ENCODE measurements at regions not wholly inside any gene's neighbourhood (a gene's known extent, or its start where the extent isn't known, plus 50 kb on each side); places are given as distances from the start of the nearest gene placed in this dataset.
"Not testable (repeated sequence)": the region's sequence is repeated elsewhere in the genome, so short reads cannot be mapped to it uniquely, and the experiment has no call there.

- not testable (repeated sequence) for H3K27ac ChIP-seq (ENCODE audit: low read length); H3K4me3 ChIP-seq (ENCODE audit: low read length in 2 of 2); H3K27me3 ChIP-seq (ENCODE audit: control insufficient read depth in 1 of 2, insufficient read depth in 2 of 2, low read length in 2 of 2); H3K9me3 ChIP-seq (ENCODE audit: control insufficient read depth in 2 of 2, low read length in 2 of 2); H3K36me3 ChIP-seq (ENCODE audit: control insufficient read depth in 2 of 2, insufficient read depth in 2 of 2, low read length in 2 of 2); H3K4me1 ChIP-seq (ENCODE audit: control insufficient read depth, insufficient read depth, low read length); H3K9ac ChIP-seq (ENCODE audit: low read length in 2 of 2)
These were observed 115.0 kb upstream of the TBX18 start for GRCh38 chr6:84879385-84879784.

- Histone ChIP-seq H3K27ac (ENCODE audit: low read length) (no peak overlapping the region), H3K4me1 (ENCODE audit: control insufficient read depth, insufficient read depth, low read length) (no peaks in the 10 kb centered on the region)
These were observed 113.3 kb upstream of the TBX18 start for GRCh38 chr6:84877515-84878210.

GRCh38 chr6:84876723-84877514 is 112.5 kb upstream of the TBX18 start:
- Histone ChIP-seq H3K9ac (ENCODE audit: low read length in 2 of 2) (no peak overlapping the region), H3K27me3 (ENCODE audit: control insufficient read depth in 1 of 2, insufficient read depth in 2 of 2, low read length in 2 of 2) (no peaks in the 10 kb centered on the region), H3K4me3 (ENCODE audit: low read length in 2 of 2) (no peak overlapping the region), H3K27ac (ENCODE audit: low read length) (no peak overlapping the region), H3K36me3 (ENCODE audit: control insufficient read depth in 2 of 2, insufficient read depth in 2 of 2, low read length in 2 of 2) (no peaks in the 10 kb centered on the region), H3K9me3 (ENCODE audit: control insufficient read depth in 2 of 2, low read length in 2 of 2) (no peaks in the 10 kb centered on the region), H3K4me1 (ENCODE audit: control insufficient read depth, insufficient read depth, low read length) (no peaks in the 10 kb centered on the region)

More at GRCh38 chr6:84877515-84878210, 113.3 kb upstream of the TBX18 start:
- Histone ChIP-seq H3K4me3 (ENCODE audit: low read length in 2 of 2) (no peak overlapping the region), H3K36me3 (ENCODE audit: control insufficient read depth in 2 of 2, insufficient read depth in 2 of 2, low read length in 2 of 2) (no peaks in the 10 kb centered on the region), H3K9me3 (ENCODE audit: control insufficient read depth in 2 of 2, low read length in 2 of 2) (no peaks in the 10 kb centered on the region), H3K9ac (ENCODE audit: low read length in 2 of 2) (no peak overlapping the region), H3K27me3 (ENCODE audit: control insufficient read depth in 1 of 2, insufficient read depth in 2 of 2, low read length in 2 of 2) (no peaks in the 10 kb centered on the region)

GRCh38 chr6:84872996-84873723 is 108.8 kb upstream of the TBX18 start:
- no peak overlapping the region for H3K4me3 ChIP-seq (ENCODE audit: low read length in 2 of 2)

GRCh38 chr6:84871925-84872324 is 107.5 kb upstream of the TBX18 start:
- H3K27ac ChIP-seq (ENCODE audit: low read length) = no peak overlapping the region
- H3K4me1 ChIP-seq (ENCODE audit: control insufficient read depth, insufficient read depth, low read length) = no peaks in the 10 kb centered on the region
- no peaks in the 10 kb centered on the region for H3K36me3 ChIP-seq (ENCODE audit: control insufficient read depth in 2 of 2, insufficient read depth in 2 of 2, low read length in 2 of 2)
- H3K9me3 ChIP-seq (ENCODE audit: control insufficient read depth in 2 of 2, low read length in 2 of 2) = no peaks in the 10 kb centered on the region
- H3K4me3 ChIP-seq (ENCODE audit: low read length in 2 of 2) = no peak overlapping the region
- H3K27me3 ChIP-seq (ENCODE audit: control insufficient read depth in 1 of 2, insufficient read depth in 2 of 2, low read length in 2 of 2) = no peaks in the 10 kb centered on the region
- H3K9ac ChIP-seq (ENCODE audit: low read length in 2 of 2) = no peak overlapping the region

More at GRCh38 chr6:84872996-84873723, 108.8 kb upstream of the TBX18 start:
- H3K9me3 ChIP-seq (ENCODE audit: control insufficient read depth in 2 of 2, low read length in 2 of 2) = no peaks in the 10 kb centered on the region
- H3K27ac ChIP-seq (ENCODE audit: low read length) = no peak overlapping the region
- no peaks in the 10 kb centered on the region for H3K36me3 ChIP-seq (ENCODE audit: control insufficient read depth in 2 of 2, insufficient read depth in 2 of 2, low read length in 2 of 2)
- H3K27me3 ChIP-seq (ENCODE audit: control insufficient read depth in 1 of 2, insufficient read depth in 2 of 2, low read length in 2 of 2) = no peaks in the 10 kb centered on the region
- H3K9ac ChIP-seq (ENCODE audit: low read length in 2 of 2) = no peak overlapping the region
- no peaks in the 10 kb centered on the region for H3K4me1 ChIP-seq (ENCODE audit: control insufficient read depth, insufficient read depth, low read length)

GRCh38 chr6:84870672-84871071 is 106.3 kb upstream of the TBX18 start:
- H3K9me3 ChIP-seq (ENCODE audit: control insufficient read depth in 2 of 2, low read length in 2 of 2) = no peaks in the 10 kb centered on the region
- H3K9ac ChIP-seq (ENCODE audit: low read length in 2 of 2) = no peak overlapping the region
- H3K36me3 ChIP-seq (ENCODE audit: control insufficient read depth in 2 of 2, insufficient read depth in 2 of 2, low read length in 2 of 2) = no peaks in the 10 kb centered on the region
- H3K4me3 ChIP-seq (ENCODE audit: low read length in 2 of 2) = no peak overlapping the region
- H3K4me1 ChIP-seq (ENCODE audit: control insufficient read depth, insufficient read depth, low read length) = no peaks in the 10 kb centered on the region
- H3K27ac ChIP-seq (ENCODE audit: low read length) = no peak overlapping the region
- no peaks in the 10 kb centered on the region for H3K27me3 ChIP-seq (ENCODE audit: control insufficient read depth in 1 of 2, insufficient read depth in 2 of 2, low read length in 2 of 2)

- Histone ChIP-seq H3K9me3 (ENCODE audit: control insufficient read depth in 2 of 2, low read length in 2 of 2) (no peaks in the 10 kb centered on the region), H3K9ac (ENCODE audit: low read length in 2 of 2) (no peak overlapping the region), H3K4me3 (ENCODE audit: low read length in 2 of 2) (no peak overlapping the region), H3K36me3 (ENCODE audit: control insufficient read depth in 2 of 2, insufficient read depth in 2 of 2, low read length in 2 of 2) (no peaks in the 10 kb centered on the region), H3K27me3 (ENCODE audit: control insufficient read depth in 1 of 2, insufficient read depth in 2 of 2, low read length in 2 of 2) (no peaks in the 10 kb centered on the region), H3K27ac (ENCODE audit: low read length) (no peak overlapping the region), H3K4me1 (ENCODE audit: control insufficient read depth, insufficient read depth, low read length) (no peaks in the 10 kb centered on the region)
These were observed 103.8 kb upstream of the TBX18 start for GRCh38 chr6:84868149-84868548.

GRCh38 chr6:84867521-84867920 is 103.1 kb upstream of the TBX18 start:
- Histone ChIP-seq H3K9ac (ENCODE audit: low read length in 2 of 2) (no peak overlapping the region), H3K9me3 (ENCODE audit: control insufficient read depth in 2 of 2, low read length in 2 of 2) (no peaks in the 10 kb centered on the region)

GRCh38 chr6:84866715-84867114 is 102.3 kb upstream of the TBX18 start:
- H3K27me3 ChIP-seq (ENCODE audit: control insufficient read depth in 1 of 2, insufficient read depth in 2 of 2, low read length in 2 of 2) = no peaks in the 10 kb centered on the region
- no peak overlapping the region for H3K4me3 ChIP-seq (ENCODE audit: low read length in 2 of 2)
- no peak overlapping the region for H3K9ac ChIP-seq (ENCODE audit: low read length in 2 of 2)
- H3K9me3 ChIP-seq (ENCODE audit: control insufficient read depth in 2 of 2, low read length in 2 of 2) = no peaks in the 10 kb centered on the region
- H3K4me1 ChIP-seq (ENCODE audit: control insufficient read depth, insufficient read depth, low read length) = no peaks in the 10 kb centered on the region
- no peaks in the 10 kb centered on the region for H3K36me3 ChIP-seq (ENCODE audit: control insufficient read depth in 2 of 2, insufficient read depth in 2 of 2, low read length in 2 of 2)
- no peak overlapping the region for H3K27ac ChIP-seq (ENCODE audit: low read length)

More at GRCh38 chr6:84867521-84867920, 103.1 kb upstream of the TBX18 start:
- Histone ChIP-seq H3K4me1 (ENCODE audit: control insufficient read depth, insufficient read depth, low read length) (no peaks in the 10 kb centered on the region), H3K4me3 (ENCODE audit: low read length in 2 of 2) (no peak overlapping the region), H3K36me3 (ENCODE audit: control insufficient read depth in 2 of 2, insufficient read depth in 2 of 2, low read length in 2 of 2) (no peaks in the 10 kb centered on the region), H3K27me3 (ENCODE audit: control insufficient read depth in 1 of 2, insufficient read depth in 2 of 2, low read length in 2 of 2) (no peaks in the 10 kb centered on the region), H3K27ac (ENCODE audit: low read length) (no peak overlapping the region)

GRCh38 chr6:84865372-84865771 is 101.0 kb upstream of the TBX18 start:
- H3K4me3 ChIP-seq (ENCODE audit: low read length in 2 of 2); H3K4me1 ChIP-seq (ENCODE audit: control insufficient read depth, insufficient read depth, low read length); H3K9ac ChIP-seq (ENCODE audit: low read length in 2 of 2); H3K36me3 ChIP-seq (ENCODE audit: control insufficient read depth in 2 of 2, insufficient read depth in 2 of 2, low read length in 2 of 2); H3K9me3 ChIP-seq (ENCODE audit: control insufficient read depth in 2 of 2, low read length in 2 of 2); H3K27me3 ChIP-seq (ENCODE audit: control insufficient read depth in 1 of 2, insufficient read depth in 2 of 2, low read length in 2 of 2); H3K27ac ChIP-seq (ENCODE audit: low read length): not testable (repeated sequence)

All from stomach smooth muscle (tissue), 2 donors.